GM19025 (cell line): ENCODE measurements at regions not wholly inside any gene's neighbourhood (a gene's known extent, or its start where the extent isn't known, plus 50 kb on each side); places are given as distances from the start of the nearest gene placed in this dataset.
A peak's percentile ranks its signal among the peaks of the same experiment; 100 is the strongest.

Experiments used
- ATAC-seq: cut with Tn5 transposase; IDR thresholded peaks from one replicate; pipeline ENCODE4 v1.9.1; 2021; ENCODE audit warnings: mild to moderate bottlenecking, low read depth, moderate library complexity; ENCODE audit not compliant: unreplicated experiment

DNA sequence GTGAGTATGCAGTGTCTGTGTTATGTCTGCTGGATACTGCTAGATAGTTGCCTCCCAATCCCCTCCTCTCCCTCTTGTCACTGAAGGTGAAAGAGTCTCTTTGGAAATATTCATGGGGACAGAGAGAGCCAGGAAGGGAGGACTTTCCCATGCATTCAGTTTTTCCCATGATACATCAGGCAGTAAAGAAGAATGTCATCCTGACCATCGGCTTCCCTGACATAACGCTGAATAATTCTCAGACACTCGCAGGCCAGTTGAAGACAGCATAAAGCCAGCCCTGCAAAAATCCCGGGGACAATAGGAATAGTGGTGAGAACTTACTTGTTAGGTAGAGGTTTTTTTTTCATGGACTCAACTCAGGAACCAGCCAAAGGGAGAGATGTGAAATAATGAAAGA is 58.1 kb downstream of the KLF4 start:
- ATAC-seq, result no peak

DNA sequence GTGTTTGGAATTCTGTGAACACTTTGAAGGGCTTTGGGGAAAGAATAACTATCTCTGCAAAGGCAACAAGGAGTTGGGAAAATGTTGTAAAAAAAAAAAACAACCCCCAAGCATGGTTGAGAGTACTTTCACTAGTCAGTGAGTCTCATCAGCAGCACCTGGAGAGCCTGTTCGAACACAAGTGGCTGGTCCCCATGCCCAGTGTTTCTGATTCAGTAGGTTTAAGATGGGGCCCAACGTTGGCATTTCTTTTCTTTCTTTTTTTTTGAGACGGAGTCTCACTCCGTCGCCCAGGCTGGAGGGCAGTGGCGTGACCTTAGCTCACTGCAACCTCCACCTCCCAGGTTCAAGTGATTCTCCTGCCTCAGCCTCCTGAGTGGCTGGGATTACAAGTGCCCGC is 59.5 kb downstream of the KLF4 start:
- no peak for ATAC-seq

DNA sequence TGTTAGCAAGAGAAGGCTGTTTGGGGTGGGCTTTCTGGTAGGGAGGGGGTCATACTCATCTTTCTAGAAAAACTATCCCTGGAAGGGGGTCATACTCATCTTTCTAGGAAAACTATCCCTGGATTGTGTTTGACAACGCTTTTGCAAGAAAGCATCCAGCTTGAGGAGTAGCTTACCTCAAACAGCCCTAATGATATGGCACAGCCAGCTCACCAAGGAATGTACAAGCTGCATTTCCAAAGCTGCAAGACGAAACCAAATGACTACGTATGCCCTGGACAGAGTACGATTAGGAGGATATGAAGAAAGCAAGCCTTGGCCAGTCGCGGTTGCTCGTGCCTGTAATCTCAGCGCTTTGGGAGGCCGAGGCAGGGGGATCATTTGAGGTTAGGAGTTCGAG is 63.4 kb downstream of the KLF4 start:
- no peak for ATAC-seq

DNA sequence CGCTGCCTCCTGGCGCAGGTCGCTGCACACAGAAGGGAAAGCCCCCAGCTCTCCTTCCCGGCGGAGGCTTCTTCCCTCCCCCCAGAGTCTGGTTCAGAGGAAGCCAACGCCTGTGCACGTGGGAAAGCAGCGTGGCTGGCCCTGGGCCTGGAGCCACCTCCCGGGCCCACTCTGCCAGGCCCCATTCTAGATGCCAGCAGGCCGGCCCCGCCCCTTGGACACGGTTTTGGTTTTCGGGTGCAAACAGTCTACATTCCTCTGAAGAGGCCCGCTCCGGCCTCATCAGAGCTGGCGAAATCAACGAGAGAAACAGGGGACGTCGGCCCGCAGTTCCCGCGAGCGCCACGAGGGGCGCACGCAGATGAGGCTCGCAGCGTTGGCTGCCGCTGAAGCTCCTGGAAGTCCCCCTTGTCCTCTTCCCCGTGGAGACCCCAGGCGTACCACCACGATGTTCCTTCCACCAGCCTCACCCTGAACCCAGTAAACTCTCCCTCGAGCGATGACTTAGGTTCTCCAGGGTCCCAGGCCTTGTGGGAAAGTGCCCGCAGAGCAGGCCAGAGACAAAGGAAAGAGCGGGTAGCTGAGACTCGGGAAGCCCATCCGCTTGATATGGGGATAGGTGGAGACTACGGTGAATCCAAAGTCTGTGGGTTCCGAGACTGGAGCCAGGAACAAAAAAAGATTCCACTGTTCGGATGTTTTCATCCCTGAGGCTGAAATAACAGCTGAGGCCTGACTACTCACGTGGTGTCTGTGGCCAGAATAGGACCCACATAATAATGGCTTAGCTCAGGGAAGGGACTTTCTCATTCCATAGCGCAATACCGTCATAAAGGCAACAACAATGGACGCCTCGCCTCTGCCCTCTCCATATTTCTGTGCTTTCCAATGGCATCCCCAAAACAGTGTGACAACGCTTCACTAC is 64.2 kb downstream of the KLF4 start:
- ATAC-seq, result peak; percentile 82

DNA sequence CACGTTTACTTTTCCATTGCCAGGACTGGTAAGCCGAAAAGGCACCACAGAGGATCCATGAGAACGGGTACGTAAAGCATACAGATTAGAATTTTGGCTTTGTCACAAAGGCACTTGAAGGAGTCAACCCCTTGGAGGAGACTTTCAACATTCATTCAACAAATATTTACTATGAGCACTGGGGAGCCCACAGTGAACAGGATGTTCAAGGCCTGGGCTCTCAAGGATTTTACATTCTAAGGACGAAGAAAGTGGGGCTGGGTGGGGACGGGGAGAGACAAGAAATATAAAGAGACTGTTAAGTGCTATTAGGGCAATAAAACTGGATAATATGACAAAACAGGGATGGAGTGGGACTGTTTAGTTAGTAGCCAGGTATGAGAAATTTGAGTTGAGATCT is 66.0 kb downstream of the KLF4 start:
- no peak for ATAC-seq

DNA sequence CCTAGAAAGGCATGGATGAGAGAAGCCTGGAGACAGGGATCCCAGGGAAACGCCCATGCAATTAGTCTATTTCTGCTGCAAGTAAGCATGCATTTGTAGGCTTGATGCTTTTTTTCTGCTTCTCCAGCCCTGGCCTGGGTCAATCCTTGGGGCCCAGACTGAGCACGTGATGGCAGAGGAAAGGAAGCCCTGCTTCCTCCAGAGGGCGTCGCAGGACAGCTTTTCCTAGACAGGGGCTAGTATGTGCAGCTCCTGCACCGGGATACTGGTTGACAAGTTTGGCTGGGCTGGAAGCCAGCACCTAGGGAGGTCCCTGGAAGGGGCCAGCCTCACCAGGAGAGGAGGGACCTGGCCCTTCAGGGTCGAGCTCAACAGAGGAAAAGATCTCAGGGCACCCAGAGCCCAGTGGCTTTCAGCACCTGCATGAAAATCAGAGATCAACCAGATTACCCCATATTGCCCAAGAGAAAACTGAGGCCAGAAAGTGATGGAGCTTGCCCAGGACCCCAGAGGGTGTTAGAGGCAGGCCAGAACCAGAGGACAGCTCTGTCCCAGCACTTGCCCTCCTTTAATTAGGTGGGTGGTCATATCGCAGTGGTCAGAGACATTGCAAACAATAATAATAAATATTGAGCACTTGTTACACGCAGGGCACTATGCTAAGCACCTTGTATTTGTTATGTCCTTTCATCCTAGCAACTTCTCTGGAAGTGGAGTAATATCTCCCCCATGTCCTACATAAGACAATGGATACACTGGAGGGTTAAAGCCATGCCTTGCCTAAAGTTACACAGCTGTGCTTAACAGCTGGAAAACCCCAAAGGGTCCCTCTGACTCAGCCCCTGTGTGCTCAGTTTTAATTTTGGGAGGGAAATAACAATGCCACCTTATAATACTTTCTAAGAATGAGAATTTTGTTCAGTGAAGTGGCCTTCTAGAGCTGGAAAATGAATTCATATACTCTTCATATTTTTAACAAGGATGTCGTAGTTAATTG is 67.1 kb downstream of the KLF4 start:
- ATAC-seq, result no peak

DNA sequence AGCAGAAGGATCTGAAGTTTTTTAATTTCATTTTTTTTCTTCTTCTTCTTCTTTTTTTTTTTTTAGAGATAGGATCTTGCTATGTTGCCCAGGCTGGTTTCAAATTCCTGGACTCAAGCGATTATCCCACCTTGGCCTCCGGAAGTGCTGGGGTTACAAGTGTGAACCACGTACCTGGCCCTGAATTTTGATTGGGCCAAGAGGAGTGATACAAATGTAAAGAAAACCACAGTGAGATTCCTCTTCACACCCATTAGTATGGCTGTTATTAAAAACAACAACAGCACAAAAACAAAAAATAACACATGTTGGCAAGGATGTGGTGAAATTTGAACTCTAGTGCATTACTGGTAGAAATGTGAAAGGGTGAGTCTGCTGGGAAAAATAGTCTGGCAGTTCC is 79.1 kb downstream of the KLF4 start:
- ATAC-seq, result no peak

DNA sequence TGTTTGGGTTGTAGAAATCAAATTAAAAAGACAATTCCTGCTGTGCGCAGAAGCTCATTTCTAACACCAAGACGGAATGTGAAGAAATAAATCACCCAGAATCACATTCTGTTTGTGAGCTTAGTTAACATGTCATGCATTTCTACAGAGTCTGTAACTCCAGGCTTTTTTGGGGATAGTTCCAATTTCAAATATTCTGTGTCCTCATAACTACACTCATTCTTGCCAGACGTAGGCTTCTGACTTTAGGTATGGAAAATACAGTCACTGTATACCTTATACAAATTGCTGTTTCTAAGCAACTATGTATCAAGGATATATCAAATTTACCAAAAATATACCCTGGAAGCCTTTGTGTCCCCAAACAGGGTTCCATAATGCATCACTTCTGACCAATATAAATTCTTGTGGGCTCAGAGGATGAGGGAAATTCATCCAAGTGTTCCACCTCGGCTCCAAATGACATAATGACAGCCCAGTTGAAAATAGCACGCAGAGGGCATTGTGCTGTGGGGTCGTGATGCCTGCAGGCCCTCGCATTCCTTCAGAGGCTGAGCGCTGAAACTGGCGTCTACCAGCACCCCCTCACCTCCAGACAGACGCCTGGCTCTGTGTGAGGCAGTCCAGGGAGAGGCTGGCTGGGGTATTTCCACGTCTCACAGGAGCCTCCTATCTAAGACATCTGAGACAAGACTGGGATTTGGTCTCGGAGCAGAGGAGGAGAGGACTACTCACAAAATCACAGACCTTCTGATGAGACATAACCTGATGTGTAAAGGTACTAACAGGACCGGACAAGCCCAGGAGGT is 79.8 kb downstream of the KLF4 start:
- no peak for ATAC-seq

DNA sequence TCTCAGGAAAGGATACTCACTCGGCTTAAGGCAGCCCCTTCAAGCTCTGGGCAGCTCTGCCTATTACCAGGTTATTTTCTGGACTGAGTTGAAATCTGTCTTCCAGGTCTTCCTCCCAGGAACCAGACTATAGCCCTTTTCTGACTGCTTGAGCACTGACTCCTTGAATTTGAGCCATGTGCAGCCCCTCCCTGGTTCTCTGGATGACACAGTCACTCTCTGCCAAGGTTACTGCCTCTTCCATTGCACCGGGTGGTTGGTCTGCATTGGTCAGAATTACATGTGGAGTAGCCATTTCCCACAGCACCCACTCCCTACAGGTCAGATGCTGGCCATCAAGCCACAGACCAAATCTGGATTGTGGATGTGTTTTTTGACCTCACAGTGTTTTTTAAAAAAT is 81.9 kb downstream of the KLF4 start:
- ATAC-seq, result no peak

DNA sequence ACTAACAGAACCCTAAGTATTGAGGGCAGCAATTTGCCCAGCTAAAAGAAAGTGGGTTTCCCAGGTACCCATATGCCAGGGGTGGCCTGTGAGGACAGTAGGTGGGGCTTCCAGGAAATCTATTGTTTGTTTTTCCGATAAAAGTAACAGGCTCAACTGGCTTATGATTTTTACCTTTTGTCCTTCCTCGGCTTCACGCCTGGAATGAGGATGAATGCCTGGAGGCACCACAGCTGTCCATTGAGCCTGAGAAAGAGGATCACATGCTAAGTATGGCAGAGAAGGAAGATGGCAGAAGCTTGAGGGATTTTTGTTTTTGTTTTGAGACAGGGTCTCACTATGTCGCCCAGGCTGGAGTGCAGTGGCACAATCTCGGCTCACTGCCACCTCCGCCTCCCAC is 84.1 kb downstream of the KLF4 start:
- ATAC-seq, result no peak

DNA sequence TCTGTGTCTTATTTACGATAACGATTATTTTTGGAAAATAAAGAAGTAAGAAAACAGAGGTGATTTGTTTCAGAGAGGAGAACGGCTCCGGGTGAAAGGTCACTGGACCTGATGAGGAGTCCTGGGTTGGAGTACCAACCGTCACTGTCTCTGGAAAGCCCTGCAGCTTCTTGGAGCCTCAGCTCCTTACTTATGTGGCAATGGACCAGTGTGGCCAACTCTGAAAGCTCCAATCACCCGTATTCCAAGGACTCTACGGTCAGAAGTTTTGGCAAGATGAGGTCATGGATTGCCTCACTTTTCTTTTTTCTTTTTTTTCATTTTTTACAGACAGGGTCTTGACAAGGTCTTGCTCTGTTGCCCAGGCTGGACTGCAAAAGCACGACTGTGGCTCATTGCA is 84.8 kb downstream of the KLF4 start:
- ATAC-seq, result no peak

DNA sequence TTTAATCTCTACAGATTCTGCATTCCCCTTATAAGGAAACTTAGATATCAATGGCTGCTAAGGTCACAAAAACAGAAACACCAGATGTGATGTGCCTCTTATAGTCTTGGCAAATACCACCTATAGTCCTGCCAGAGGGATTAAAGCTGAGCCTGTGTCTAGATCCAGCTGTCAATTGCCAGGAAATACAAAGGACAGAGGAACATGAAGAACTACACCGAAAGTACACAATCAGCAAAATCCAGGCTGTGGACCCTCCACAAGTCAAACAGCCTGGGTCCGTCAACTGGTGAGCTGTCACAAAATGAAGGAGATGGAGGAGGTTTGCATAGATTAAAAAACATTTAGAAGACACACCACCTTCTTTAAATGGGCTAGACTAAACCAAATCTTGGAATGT is 85.4 kb downstream of the KLF4 start:
- ATAC-seq, result no peak

DNA sequence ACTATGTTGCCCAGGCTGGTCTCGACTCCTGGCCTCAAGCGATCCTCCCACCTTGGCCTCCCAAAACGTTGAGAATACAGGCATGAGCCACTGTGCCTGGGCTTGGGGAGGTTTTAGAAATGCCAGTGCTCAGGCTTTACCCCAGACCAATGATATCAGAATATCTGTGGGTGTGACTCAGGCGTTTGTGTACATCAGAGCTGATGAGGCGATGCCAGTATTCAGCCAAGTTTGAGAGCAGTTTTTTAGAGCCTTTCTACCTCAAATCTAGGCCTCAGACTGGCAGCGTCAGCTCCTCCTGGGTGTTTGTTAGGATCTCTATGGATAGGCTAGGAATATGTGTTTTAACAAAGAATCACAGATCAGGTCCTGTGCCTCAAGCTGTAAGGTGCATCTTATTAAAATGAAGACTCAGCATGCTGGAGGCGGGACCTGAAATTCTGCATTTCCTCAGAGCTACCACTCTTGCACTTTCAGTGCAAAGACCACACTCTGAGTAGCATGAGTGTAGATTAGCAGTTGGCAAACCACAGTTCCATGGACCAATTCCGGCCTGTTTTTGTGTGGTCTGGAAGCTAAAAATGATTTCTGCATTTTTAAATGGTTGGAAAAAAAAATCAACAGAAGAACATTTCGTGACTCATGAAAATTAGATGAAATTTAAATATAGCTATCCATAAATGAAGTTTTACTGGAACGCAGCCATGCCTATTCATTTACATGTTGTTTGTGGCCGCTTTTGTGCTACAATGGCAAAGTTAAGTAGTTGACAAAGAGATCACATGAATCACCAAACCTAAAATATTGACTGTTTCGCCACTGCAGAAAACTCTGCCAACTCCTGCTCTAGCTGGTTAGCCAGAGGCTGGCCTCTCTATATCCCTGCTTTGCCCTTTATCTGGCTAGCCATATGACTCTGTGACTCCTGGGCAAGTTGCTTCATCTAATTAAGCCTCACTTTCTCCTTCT is 92.2 kb downstream of the KLF4 start:
- ATAC-seq, result no peak

DNA sequence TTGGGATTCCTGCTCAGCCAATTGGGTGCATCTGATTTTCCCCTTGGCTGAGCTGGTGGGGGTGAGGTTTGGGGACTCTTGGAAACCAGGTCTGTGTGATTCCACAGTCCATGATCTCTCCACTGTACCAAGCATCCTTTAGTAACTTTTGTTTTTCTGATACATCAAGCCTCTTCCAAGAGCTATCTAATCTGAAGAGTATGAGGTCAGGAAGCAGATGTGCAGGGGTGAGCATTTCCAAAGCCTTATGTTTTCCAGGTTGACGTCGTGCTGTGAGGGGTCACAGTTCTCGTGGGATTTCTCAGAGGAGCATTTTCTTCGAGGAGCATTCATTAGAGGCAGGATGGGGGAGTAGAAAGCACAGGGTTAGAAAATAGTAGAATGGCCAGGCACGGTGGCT is 95.3 kb downstream of the KLF4 start:
- no peak for ATAC-seq

DNA sequence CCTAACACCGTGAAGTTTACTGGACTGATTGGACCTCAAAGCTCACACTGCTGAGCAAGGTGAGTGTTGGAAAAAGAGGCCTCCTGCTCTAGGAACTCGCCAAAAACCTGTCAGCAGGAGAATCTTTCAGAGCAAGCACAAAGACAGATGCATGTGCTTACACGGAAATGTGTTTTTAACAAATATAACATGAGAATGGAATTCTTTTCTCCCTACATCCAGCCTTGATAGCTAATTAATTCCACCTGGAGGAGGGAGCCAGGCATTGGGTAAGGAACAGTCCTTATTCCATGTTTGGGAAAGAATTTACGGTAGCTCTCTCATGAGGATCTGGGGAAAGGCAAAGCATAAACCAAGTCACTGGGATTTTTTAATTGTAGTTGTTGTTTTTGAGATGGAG is 98.8 kb downstream of the KLF4 start:
- no peak for ATAC-seq

DNA sequence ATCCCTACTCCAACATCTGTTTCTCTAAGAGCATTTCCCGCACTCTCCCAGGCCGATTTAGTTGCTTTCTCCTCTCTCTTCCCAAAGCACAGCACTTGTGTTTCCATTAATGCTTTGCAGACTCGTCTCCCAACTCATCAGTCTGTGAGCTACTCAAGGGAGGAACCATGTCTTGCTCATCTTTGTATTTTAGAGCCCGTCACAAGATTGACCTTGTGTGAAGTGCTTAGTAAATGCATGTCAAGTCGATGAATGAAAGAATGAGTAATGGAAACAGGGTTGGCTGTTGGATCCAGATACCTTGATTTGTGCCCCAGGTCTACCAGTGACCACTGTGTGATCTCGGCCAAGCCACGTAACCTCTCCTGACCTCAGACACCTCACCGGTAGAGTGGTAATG is 99.3 kb downstream of the KLF4 start:
- no peak for ATAC-seq

DNA sequence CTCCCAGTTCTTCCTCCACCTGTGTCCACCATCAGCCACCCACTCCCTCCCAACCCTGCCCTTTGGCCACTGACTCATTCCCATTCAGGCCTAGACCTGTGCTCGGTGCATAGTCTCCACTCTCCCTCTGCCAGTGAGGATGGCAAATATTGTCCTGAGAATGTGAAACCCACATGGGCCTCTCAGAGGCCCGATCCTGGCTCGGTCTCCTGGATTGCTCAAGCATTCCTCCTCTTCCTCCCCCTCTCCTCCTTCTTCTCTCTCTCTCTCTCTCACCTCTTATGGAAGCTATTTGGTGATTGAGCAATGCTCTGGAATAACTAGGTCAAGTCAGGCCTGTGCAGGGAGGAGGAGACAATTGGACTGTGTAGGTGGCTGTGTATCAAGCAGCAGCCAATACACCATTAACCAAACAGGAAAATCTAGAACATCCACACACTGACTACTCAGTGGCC is 99.9 kb downstream of the KLF4 start:
- no peak for ATAC-seq

DNA sequence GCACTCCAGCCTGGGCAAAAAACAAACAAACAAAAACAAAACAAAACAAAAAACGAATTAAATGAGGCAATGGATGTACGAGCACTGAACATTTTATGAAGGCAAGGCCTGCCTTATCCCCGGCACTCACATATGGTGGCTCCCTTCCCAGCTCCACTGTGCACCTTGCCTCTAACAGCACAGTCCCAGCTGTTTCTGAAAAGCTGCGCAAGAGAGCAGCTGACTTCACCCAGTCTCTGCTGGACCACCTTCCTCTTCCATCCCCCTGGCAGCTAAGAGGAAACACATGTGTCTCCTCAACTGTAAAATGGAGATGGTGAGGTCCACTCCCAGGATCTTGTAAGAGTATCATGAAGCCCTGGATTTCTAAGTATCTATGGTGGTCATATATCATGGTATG is 100.7 kb downstream of the KLF4 start:
- ATAC-seq, result no peak

DNA sequence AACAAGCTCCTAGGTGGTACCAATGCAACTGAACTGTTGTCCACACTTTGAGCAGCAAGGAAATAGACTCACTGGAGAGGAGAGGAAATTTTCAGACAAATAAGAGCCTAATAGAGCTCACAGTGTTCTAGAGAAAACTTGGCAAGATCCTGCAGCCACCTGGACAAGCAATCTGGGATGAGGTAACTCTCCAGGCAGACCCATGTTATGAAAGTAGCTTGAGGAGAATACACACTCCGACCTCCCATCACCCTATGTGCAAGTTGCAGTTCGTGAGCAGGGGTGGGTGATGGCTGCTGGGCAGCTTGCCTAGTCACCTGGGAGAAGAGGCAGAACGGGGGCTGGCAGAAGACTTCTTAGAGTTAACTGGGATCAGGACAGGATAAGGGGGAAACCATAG is 102.2 kb downstream of the KLF4 start:
- ATAC-seq, result no peak
